HG03045 (cell line): ENCODE measurements at regions not wholly inside any gene's neighbourhood (a gene's known extent, or its start where the extent isn't known, plus 50 kb on each side); places are given as distances from the start of the nearest gene placed in this dataset.
"Not testable (repeated sequence)": the region's sequence is repeated elsewhere in the genome, so short reads cannot be mapped to it uniquely, and the experiment has no call there.

Source experiments
- ATAC-seq: cut with Tn5 transposase; IDR thresholded peaks from one replicate; pipeline ENCODE4 v1.9.1; 2021; ENCODE audit warnings: mild to moderate bottlenecking, moderate library complexity; ENCODE audit not compliant: unreplicated experiment

- no peak for ATAC-seq
These were observed 128.0 kb downstream of the BARX2 start for GRCh38 chr11:129503646-129504045.

- no peak for ATAC-seq
These were observed 129.6 kb downstream of the BARX2 start for GRCh38 chr11:129505266-129505665.

GRCh38 chr11:129508163-129508562 lies 132.5 kb downstream of the BARX2 start:
- ATAC-seq, result no peak

- no peak for ATAC-seq
These were observed 152.6 kb downstream of the BARX2 start for GRCh38 chr11:129528296-129528695.

- ATAC-seq, result no peak
These were observed 154.7 kb downstream of the BARX2 start for GRCh38 chr11:129530154-129530895.

- no peak for ATAC-seq
These were observed 157.7 kb downstream of the BARX2 start for GRCh38 chr11:129533395-129533794.

- no peak for ATAC-seq
These were observed 160.7 kb downstream of the BARX2 start for GRCh38 chr11:129536338-129536737.

GRCh38 chr11:129538323-129538722 lies 162.7 kb downstream of the BARX2 start:
- no peak for ATAC-seq

GRCh38 chr11:129543515-129544290 lies 168.1 kb downstream of the BARX2 start:
- ATAC-seq, result no peak

GRCh38 chr11:129544691-129545090 lies 169.0 kb downstream of the BARX2 start:
- ATAC-seq, result no peak

- no peak for ATAC-seq
These were observed 170.6 kb downstream of the BARX2 start for GRCh38 chr11:129546266-129546665.

GRCh38 chr11:129557421-129557820 lies 181.8 kb downstream of the BARX2 start:
- ATAC-seq, result no peak

- ATAC-seq, result no peak
These were observed 193.4 kb downstream of the BARX2 start for GRCh38 chr11:129569007-129569406.

- ATAC-seq, result not testable (repeated sequence)
These were observed 197.0 kb downstream of the BARX2 start for GRCh38 chr11:129572667-129573066.

- no peak for ATAC-seq
These were observed 197.5 kb downstream of the BARX2 start for GRCh38 chr11:129573161-129573560.

- no peak for ATAC-seq
These were observed 198.8 kb downstream of the BARX2 start for GRCh38 chr11:129574431-129574830.

GRCh38 chr11:129576652-129577051 lies 201.0 kb downstream of the BARX2 start:
- ATAC-seq, result no peak

- ATAC-seq, result no peak
These were observed 202.4 kb downstream of the BARX2 start for GRCh38 chr11:129578006-129578405.

GRCh38 chr11:129580278-129580677 lies 204.6 kb downstream of the BARX2 start:
- no peak for ATAC-seq

GRCh38 chr11:129584316-129584715 lies 208.7 kb downstream of the BARX2 start:
- no peak for ATAC-seq

GRCh38 chr11:129589190-129589860 lies 213.7 kb downstream of the BARX2 start:
- no peak for ATAC-seq
